ENCODE measurements at regions not wholly inside any gene's neighbourhood (a gene's known extent, or its start where the extent isn't known, plus 50 kb on each side); places are given as distances from the start of the nearest gene placed in this dataset.

DNA sequence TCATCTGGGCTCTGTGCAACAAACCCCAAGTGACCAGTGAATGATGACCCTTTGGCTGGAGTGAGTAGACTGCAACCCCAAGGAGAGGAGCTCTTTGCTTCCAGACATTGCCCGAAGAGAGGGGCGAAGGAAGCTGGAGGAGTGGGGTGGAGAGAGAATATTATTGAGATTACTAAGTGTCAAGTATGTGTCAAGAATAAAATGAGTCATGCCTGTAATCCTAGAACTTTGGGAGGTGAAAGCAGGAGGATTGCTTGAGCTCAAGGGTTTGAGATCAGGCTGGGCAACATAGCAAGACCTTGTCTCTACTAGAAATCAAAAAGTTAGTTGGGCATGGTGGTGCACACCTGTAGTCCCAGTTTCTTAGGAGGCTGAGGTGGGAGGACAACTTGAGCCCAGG lies 142.0 kb upstream of the CCL2 start:
- intact Hi-C loops (cut with DNase I): loop anchor here in 1 of 4 donors (5.0 kb wide), 1 partner anchor 49 kb away; no protein-coding TSS in a partner anchor
- H3K9me3 ChIP-seq: no peaks in the 10 kb centered on the region
- DNase-seq: no peak
- H3K27ac ChIP-seq: no peak overlapping the region
- H3K4me1 ChIP-seq (ENCODE audit: insufficient read depth): no peaks in the 10 kb centered on the region
- no peaks in the 10 kb centered on the region for H3K36me3 ChIP-seq
- TF ChIP-seq POLR2A (IDR thresholded peaks at IDR 0.05) (no peak), CTCF (IDR thresholded peaks at IDR 0.05) (no peak), EP300 (IDR thresholded peaks at IDR 0.05) (no peak)
- 81 to 87% (median 82%) methylated on average over 2 of the region's 2 CpGs for WGBS, 3 donors
- no peak overlapping the region for H3K4me3 ChIP-seq
- no peaks in the 10 kb centered on the region for H3K27me3 ChIP-seq

GRCh38 chr17:34114174-34114573 lies 140.9 kb upstream of the CCL2 start:
- Histone ChIP-seq H3K9me3 (no peaks in the 10 kb centered on the region), H3K27ac (no peak overlapping the region), H3K27me3 (no peaks in the 10 kb centered on the region), H3K4me1 (ENCODE audit: insufficient read depth) (no peaks in the 10 kb centered on the region), H3K4me3 (no peak overlapping the region), H3K36me3 (no peaks in the 10 kb centered on the region)
- TF ChIP-seq CTCF (IDR thresholded peaks at IDR 0.05): no peak
- no peak for TF ChIP-seq EP300 (IDR thresholded peaks at IDR 0.05)
- TF ChIP-seq POLR2A (IDR thresholded peaks at IDR 0.05): no peak
- no peak for DNase-seq
- intact Hi-C loops (cut with DNase I): loop anchor here in 1 of 4 donors (5.0 kb wide), 1 partner anchor 48 kb away; no protein-coding TSS in a partner anchor

DNA sequence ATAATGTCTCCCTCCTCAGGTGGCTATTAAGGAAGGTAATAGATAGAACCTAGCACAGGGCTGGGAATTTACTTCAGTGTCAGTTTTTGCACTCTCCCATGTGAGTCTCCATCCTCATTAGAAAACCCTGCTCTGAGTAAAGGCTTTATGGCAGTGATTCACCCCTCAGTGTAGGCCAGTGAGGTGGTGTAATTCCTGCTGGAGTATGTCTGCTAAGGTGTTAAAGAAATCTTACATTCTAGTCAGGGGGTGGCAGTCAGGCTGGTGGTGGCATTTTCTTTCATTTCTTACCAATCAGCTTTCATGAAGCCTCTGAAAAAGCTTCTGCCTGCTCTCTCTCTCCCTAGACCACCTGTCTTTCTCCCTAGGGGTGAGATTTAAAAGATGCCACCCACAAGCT lies 138.8 kb upstream of the CCL2 start:
- H3K9me3 ChIP-seq: no peaks in the 10 kb centered on the region
- H3K27ac ChIP-seq: no peak overlapping the region
- TF ChIP-seq EP300 (IDR thresholded peaks at IDR 0.05): no peak
- no peak for TF ChIP-seq POLR2A (IDR thresholded peaks at IDR 0.05)
- TF ChIP-seq CTCF (IDR thresholded peaks at IDR 0.05): no peak
- H3K36me3 ChIP-seq: no peaks in the 10 kb centered on the region
- no peaks in the 10 kb centered on the region for H3K27me3 ChIP-seq
- no peaks in the 10 kb centered on the region for H3K4me1 ChIP-seq (ENCODE audit: insufficient read depth)
- H3K4me3 ChIP-seq: no peak overlapping the region
- intact Hi-C loops (cut with DNase I): no loop called here
- DNase-seq: no peak

- TF ChIP-seq CTCF (IDR thresholded peaks at IDR 0.05) (no peak), POLR2A (IDR thresholded peaks at IDR 0.05) (no peak), EP300 (IDR thresholded peaks at IDR 0.05) (no peak)
- no peaks in the 10 kb centered on the region for H3K4me1 ChIP-seq (ENCODE audit: insufficient read depth)
- H3K27me3 ChIP-seq: no peaks in the 10 kb centered on the region
- H3K36me3 ChIP-seq: no peaks in the 10 kb centered on the region
- intact Hi-C loops (cut with DNase I): no loop called here
- WGBS, 3 donors: 36 to 63% (median 46%) methylated on average over 3 of the region's 3 CpGs
- no peak overlapping the region for H3K4me3 ChIP-seq
- DNase-seq: no peak
- no peaks in the 10 kb centered on the region for H3K9me3 ChIP-seq
- no peak overlapping the region for H3K27ac ChIP-seq
Observed at GRCh38 chr17:34117332-34117731, 137.8 kb upstream of the CCL2 start.

GRCh38 chr17:34117811-34118210 lies 137.3 kb upstream of the CCL2 start:
- Histone ChIP-seq H3K27me3 (no peaks in the 10 kb centered on the region), H3K36me3 (no peaks in the 10 kb centered on the region), H3K4me1 (ENCODE audit: insufficient read depth) (no peaks in the 10 kb centered on the region), H3K4me3 (no peak overlapping the region), H3K9me3 (no peaks in the 10 kb centered on the region), H3K27ac (no peak overlapping the region)
- TF ChIP-seq CTCF (IDR thresholded peaks at IDR 0.05) (no peak), POLR2A (IDR thresholded peaks at IDR 0.05) (no peak), EP300 (IDR thresholded peaks at IDR 0.05) (no peak)
- WGBS, 3 donors: 47 to 68% (median 66%) methylated on average over 1 of the region's 1 CpG
- intact Hi-C loops (cut with DNase I): no loop called here
- no peak for DNase-seq
